HG03432 (cell line): ENCODE measurements at regions not wholly inside any gene's neighbourhood (a gene's known extent, or its start where the extent isn't known, plus 50 kb on each side); places are given as distances from the start of the nearest gene placed in this dataset.

Experiments used
- ATAC-seq: cut with Tn5 transposase; IDR thresholded peaks from one replicate; pipeline ENCODE4 v1.9.1; 2021; ENCODE audit warnings: mild to moderate bottlenecking, moderate library complexity; ENCODE audit not compliant: unreplicated experiment

DNA sequence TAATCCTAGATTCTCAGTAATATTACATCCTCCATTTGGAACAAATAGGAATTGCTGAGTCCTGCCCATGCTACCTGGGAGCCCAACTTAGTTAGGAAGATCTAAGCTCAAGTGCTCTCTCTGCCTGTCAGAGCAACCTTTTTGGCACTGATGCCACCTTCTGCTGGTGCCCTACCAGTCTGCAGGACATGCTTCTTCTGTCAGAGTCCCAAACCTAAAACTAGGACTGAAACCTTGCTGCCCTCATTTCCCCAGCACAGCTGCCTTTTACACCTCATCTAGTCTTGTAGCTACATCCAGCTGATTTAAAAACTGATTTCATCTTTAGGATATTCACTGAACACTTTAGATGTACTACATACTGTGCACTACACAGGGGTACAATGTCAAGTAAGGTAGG lies 118.7 kb downstream of the LYPLAL1 start:
- no peak for ATAC-seq

DNA sequence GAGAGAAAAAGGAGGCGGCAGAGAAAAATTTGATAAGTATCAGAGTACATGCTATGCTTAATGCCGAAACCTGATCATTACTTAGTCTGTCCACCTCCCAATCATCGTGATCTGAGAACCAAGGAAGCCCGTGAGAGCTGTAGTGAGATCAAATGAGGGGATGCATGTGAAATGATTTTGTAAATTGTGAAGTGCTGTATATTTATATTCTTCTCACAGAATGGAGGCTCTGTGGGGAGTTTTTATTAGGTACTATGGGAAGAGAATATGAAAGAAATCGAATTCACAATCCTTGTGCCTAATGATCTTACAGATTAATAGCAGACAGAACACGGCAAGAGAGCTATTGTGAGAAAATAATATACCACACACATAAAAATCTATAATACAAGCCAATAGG lies 115.5 kb downstream of the LYPLAL1 start:
- no peak for ATAC-seq

DNA sequence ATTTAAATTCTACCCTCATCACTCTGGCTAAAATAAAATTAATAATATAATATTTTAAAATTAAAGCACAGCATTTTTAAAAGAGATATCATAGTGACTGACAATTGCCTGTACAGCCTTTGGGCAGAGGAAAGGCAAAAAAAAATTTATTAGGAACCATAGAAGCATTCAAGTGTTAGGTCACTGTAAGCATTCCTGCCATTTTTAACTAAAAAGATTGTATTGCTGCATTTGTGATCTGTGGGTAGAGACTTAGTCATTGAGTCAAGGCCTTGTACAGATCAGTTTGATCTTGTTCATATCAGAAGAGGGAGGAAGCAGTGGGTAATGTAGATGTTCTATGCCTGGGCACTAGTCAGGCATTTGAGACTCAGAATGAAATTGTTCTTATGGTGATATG lies 109.9 kb downstream of the LYPLAL1 start:
- no peak for ATAC-seq

DNA sequence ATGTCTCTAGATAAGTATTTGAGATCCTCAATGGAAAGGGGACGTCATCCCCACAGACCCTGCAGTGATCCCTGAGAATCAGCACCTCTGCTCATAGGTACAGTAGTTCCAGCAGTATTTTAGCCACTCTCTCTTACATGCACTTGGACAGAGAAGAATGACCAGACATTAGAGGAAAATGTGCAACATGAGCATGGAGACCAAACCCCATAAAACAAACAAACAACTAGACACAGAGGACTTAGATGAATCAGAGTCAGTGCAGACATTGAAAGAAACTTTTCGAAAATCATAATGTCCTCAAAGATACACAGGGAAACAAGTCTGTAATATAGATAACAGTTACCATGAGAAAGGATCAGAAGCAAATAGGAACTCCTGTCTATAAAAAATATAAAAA lies 108.2 kb downstream of the LYPLAL1 start:
- no peak for ATAC-seq

DNA sequence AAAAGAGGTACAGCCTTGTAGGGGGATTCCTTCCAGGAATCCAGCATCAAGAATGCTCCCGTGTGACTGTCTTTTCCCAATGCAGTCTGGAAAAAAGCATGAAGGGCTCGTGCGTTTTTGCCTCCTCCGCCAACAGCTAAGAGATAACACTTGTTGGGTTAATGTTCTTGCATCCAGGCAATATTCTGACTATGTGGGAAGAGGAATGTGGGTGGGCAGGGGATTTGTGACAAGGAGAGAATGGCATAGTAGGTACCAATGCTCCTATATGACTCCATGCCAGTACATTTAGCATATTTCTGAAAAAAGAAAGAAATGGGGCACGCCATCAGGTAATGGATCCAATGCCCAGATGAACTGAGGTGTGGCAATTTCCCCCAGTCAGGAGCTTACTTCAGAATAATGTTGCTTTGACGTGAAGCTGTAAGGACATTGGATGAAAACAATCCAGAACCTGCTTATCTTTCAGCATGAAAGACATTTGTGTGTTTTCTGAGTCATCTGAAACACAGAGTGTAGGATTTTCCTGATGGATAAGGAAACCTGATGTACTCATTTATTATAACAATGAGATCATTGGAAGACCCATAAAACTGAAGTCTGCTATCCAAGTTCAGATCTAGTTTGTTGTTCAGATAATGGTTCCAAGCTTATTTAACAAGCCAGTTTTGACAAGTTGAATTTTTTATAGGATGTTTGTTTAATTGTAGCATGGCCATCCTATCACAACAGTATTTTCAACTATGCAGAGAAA lies 105.5 kb downstream of the LYPLAL1 start:
- ATAC-seq = no peak

DNA sequence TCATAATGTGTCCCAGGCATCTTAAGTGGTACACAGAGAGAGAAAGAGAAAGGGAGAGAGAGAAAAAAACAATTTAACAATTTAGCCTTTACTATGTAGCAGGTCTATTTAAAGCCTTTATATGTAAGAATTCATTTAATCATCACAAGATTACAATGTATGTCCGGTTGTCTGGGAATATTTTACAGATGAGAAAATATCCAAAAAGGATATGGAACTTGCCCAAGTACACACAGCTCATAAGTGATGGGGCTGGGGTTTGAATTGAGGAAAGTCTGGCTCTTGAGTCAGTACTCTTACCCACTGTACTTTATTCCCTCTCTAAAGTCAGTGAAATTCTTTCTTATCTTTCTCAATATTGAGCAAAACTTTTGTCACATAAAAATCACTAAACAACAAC lies 104.6 kb downstream of the LYPLAL1 start:
- ATAC-seq = no peak

DNA sequence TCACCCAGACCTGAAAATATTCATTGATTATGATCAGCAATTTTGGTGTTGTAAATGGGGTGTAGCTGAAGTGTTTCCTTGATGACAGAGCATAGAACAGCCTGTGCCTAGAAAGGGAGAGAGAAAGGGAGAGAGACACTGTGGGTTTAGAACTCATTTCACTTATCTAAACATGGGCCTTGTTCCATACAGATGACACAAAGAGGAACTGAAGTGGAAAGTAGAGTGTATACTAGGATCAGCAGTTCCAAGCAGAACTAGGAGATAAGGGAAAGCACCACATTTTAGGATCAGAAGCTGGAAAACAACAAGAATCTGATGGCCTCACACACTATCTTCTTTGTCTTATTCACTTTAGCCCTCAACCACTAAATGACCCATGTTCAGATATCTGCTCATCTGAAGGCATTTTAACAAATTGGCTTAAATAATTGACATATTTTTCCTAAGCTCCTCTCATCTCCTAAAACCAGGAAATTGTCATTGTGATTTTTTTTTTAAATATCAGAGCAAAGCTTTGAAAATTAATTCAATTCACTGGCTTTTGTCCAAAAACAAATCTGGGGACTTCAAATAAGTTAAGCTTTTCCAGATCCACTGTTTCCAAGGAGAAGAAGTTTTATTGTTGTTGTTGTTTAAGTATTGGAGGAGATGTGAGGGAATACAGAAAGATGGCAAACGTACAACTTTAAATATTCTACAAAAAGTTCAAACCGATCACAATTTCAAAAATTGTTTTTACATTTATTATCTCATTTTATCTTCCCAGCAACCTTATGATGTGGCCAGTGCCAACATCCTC lies 103.8 kb downstream of the LYPLAL1 start:
- ATAC-seq = no peak

DNA sequence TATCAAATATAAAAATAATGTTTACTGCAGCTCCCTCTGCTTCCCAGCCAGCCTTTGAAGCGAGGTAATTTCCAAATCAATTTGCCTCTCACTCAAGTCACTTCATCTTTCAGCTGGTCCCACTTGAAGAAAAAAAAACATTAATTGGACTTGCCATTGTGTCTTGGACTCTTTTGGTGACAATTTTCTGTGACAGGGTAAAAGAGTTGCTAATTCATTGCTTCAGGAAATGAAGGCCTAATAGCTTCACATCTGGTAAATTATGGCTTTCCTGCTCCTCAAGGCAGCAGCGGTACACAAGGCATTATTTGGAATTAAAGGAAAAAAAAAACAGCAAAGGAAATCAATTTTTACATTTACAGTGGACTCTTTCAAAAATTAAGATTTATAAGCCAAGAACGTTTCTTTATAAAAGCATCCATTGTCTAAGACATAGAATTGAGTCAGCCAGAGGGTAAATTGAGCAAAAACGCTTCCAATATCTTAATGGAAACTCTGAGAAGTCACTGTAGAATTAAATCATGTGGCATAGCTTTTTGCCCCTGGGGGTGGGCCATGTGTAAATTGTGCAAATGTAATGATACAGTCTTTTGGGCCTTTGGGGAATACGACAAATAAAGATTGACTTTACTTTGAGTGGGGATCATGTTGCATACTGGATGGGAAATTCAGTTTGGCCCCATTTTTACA lies 102.5 kb downstream of the LYPLAL1 start:
- no peak for ATAC-seq

DNA sequence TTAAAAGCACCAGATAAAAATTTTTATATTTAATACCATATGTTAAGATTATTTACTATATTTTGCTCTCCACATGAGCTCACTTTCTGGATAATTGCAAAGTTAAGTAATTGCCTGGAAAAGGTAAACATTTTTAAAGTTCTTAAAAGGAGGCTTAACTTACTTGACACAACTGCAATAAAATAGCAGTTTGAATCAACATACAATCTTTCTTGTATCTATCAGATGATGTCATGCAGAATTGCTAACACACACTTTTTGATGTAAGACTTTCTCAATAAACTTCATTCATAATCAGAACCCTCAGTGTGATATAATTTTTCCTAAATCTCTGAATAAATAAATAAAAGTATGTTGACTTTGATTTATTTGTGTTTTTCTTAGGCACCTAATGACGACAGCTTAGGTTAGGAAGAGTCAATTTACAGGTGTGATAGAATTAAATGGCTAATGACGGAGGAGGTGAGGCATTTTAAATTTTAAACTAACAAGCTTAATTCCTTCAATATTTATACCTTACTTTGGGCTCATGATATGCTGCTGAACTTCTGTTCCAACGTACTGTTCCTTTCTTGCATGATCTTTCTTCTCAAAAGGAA lies 99.5 kb downstream of the LYPLAL1 start:
- ATAC-seq = no peak

DNA sequence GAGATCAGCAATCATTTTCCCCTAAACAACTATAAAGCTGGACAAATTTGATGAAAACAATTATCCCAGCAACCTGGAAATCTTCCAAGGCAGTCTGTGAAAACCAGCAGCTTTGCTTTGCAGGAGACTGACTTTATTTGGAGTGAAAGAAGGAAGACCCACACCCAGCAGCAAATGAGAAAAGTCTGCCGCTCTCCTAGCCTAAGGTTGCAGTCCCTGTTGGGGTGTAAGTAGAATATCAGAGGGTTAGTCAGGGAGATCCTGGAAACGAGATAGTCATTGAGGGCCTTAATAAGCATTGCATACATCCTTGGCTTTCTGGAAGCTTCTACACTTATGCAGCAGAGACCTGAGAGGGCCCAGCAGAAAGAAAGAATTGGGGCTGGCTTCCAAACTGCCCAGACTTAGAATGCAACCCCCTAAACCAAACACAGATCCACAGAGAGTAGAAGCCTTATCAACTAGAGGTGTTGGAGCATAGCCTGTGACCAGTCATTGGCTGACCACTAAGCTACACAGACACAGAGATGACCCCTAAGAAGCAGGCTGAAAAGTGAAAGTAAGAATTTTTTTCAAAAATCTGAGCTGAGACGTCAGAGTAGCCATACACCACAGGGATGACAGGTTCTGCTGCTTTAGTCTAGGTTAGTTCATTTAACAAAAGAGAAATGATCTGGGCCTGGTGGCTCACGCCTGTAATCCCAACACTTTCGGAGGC lies 98.3 kb downstream of the LYPLAL1 start:
- no peak for ATAC-seq

DNA sequence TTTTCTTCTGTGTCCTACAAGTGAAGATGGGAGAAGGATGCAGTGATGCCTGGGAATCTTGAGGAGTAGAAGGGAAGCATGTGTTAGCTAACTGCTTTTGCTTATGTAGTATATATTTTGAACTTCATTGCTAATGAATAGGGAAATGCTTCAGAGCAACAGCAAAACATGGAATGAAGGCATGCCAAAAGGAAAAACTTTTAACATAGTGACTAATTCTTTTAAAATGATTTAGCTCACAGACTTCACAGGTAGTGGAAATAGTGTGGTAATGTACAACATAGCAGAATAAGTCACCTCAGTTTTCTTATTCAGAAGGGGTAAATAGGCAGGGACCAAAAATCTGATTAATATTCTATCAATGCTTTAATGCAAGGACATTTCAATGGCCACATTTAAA lies 95.5 kb downstream of the LYPLAL1 start:
- no peak for ATAC-seq

DNA sequence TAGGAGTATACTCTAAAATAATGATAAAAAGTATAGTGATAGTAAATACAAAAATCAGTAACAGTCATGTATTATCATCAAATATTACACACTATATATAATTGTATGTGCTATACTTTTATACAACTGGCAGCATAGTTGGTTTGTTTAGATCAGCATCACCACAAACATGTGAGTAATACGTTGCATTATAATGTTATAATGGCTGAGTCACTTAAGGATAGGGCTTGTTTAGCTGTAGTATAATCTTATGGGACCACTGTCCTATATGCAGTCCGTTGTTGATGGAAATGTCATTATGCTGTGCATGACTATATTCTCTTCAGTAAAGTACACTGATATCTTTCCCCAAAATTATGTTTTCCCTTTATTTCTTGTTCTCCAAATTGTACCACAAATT lies 92.8 kb downstream of the LYPLAL1 start:
- ATAC-seq = no peak

DNA sequence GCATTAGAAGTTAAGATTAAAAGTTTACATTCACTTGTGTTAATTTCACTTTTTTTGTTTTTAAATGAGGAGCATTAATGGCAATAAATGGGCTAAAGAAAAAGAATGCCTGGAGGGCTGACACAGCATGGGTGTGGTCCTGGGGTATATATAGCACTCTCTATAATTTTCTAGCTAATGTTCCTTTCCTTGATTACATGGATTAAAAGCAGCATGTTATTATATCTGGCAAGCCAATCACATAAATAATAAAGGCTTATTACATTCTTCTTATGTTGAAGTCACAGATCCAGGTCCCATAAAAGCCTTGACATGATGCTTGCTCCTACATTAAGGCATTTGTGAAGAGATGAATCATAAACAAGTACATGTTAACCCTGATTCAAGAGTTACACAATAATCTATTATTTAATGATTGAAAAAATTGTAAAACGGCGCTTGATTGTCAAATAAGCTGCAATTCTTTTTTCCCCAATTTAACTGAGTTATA lies 91.4 kb downstream of the LYPLAL1 start:
- ATAC-seq = no peak

DNA sequence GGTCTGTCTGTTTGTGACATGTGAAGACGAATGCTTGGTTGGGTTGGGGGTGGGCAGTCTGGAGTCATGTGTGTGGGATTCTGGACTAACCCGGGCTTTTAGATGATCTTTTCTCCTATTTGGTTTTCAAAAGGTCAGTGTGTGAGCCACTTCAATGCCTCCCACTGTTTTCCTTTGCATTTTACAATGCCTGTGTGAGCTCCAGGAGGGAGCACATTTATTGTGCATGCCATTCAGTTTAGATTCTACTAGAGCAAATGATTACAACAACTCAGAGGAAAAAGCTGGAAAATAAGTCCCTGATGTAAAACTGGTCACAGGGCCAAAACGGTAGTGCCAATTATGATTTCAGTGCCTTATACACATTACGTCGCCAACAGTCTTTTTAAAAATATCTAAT lies 90.9 kb downstream of the LYPLAL1 start:
- ATAC-seq = no peak
